HCT116 (cell line): ENCODE measurements at regions not wholly inside any gene's neighbourhood (a gene's known extent, or its start where the extent isn't known, plus 50 kb on each side); places are given as distances from the start of the nearest gene placed in this dataset.

Experiments
- ATAC-seq: fragments of 200-7000 bp; cut with Tn5 transposase; 2 replicates; pipeline ENCODE4 v1.9.1; 2020; ENCODE audit warnings: mild to moderate bottlenecking, moderate library complexity
- BruUV-seq: library from RNA; stranded (reverse); fragments of 400-500 nt; replicated peaks from 2 replicates; lab custom pipeline; 2021; lab: Mats Ljungman, UMichigan
- CTCF ChIA-PET: fragments of 300-600 bp; sonication (Branson Sonifier 250); formaldehyde crosslinking; loops from one replicate; lab custom pipeline; 2021; ENCODE audit warnings: antibody characterized with exemption; lab: Charles Lee
- POLR2A ChIA-PET: fragments of 300-600, 350-600 bp; sonication (Branson Sonifier 250); formaldehyde crosslinking; loops from one replicate; lab custom pipeline; 2021; ENCODE audit warnings: antibody characterized with exemption; lab: Charles Lee
- RAD21 ChIA-PET, 2 experiments: fragments of 300-600 bp; sonication (Branson Sonifier 250); formaldehyde crosslinking; loops; one replicate each; lab custom pipeline; 2023; ENCODE audit warnings: low total read pairs in 2 of 2; ENCODE audit not compliant: uncharacterized antibody in 2 of 2, unreplicated experiment in 2 of 2, low non-redundant PET in 1 of 2; lab: Charles Lee
- DNase-seq: peaks from one replicate; pipeline ENCODE4 v3.0.0-alpha.2; 2010; ENCODE audit warnings: low read depth, low spot score
- H2AFZ ChIP-seq: fragments of 200-600 bp; shearing (Covaris generic), sonication (generic); 2 replicates; pipeline ENCODE4 v1.6.1; 2017; ENCODE audit warnings: low read depth, mixed run types, mixed read lengths, antibody characterized with exemption, low read length; ENCODE audit not compliant: poor library complexity, severe bottlenecking
- H3K27ac ChIP-seq: 2 replicates; pipeline ENCODE4 v1.5.1; 2012; ENCODE audit warnings: low read depth, low read length
- H3K27me3 ChIP-seq: fragments of 200-600 bp; sonication (generic); 2 replicates; pipeline ENCODE4 v1.6.1; 2016; ENCODE audit warnings: mixed run types, low read length, mixed read lengths; ENCODE audit not compliant: insufficient read depth
- H3K36me3 ChIP-seq, 2 experiments: fragments of 200-500 bp in 1 of 2; fragments of 200-600 bp in 1 of 2; sonication (Bioruptor generic) in 1 of 2; sonication (generic) in 1 of 2; 2 replicates each; pipeline versions ENCODE4 v1.5.1 to v1.6.1; 2014 to 2016; ENCODE audit warnings: low read length in 2 of 2, inconsistent platforms in 1 of 2, mixed read lengths in 1 of 2, mixed run types in 1 of 2; ENCODE audit not compliant: insufficient read depth in 2 of 2, control insufficient read depth in 1 of 2
- H3K4me1 ChIP-seq, 2 experiments: fragments of 200-600 bp in 1 of 2; sonication (generic) in 1 of 2; 2 replicates each; pipeline versions ENCODE4 v1.5.1 to v1.6.1; 2012 to 2017; ENCODE audit warnings: low read length in 2 of 2, inconsistent platforms in 1 of 2, mild to moderate bottlenecking in 1 of 2, mixed read lengths in 1 of 2, mixed run types in 1 of 2, moderate library complexity in 1 of 2; ENCODE audit not compliant: insufficient read depth in 2 of 2, control insufficient read depth in 1 of 2
- H3K4me2 ChIP-seq: fragments of 200-600 bp; sonication (generic); 2 replicates; pipeline ENCODE4 v1.6.1; 2017; ENCODE audit warnings: mixed run types, low read length, mixed read lengths
- H3K4me3 ChIP-seq, 2 experiments: fragments of 200-600 bp in 1 of 2; sonication (generic) in 1 of 2; replicated peaks in 1 of 2; 2 replicates each; pipeline ENCODE4 v1.5.1; 2011 to 2016; ENCODE audit warnings: low read length in 2 of 2, control low read depth in 1 of 2, low read depth in 1 of 2, mild to moderate bottlenecking in 1 of 2, mixed read lengths in 1 of 2, mixed run types in 1 of 2
- H3K79me2 ChIP-seq: fragments of 200-600 bp; sonication (generic); 2 replicates; pipeline ENCODE4 v1.6.1; 2017; ENCODE audit warnings: mild to moderate bottlenecking, mixed run types, low read length, moderate library complexity, mixed read lengths; ENCODE audit not compliant: insufficient read depth
- H3K9ac ChIP-seq: fragments of 200-600 bp; sonication (generic); 2 replicates; pipeline ENCODE4 v1.6.1; 2016; ENCODE audit warnings: low read length, mixed read lengths
- H3K9me2 ChIP-seq: fragments of 200-600 bp; sonication (generic), shearing (Covaris generic); 2 replicates; pipeline ENCODE4 v1.6.1; 2017; ENCODE audit warnings: mixed run types, mild to moderate bottlenecking, moderate library complexity; ENCODE audit not compliant: insufficient read depth
- H3K9me3 ChIP-seq, 2 experiments: fragments of 200-500 bp in 1 of 2; fragments of 200-600 bp in 1 of 2; sonication (Bioruptor generic) in 1 of 2; sonication (generic) in 1 of 2; 2 replicates each; pipeline ENCODE4 v1.6.1; 2014 to 2017; ENCODE audit warnings: low read length in 2 of 2, mixed read lengths in 2 of 2, inconsistent platforms in 1 of 2, low read depth in 1 of 2, mild to moderate bottlenecking in 1 of 2, mixed run types in 1 of 2, moderate library complexity in 1 of 2; ENCODE audit not compliant: control insufficient read depth in 1 of 2, insufficient read depth in 1 of 2
- H4K20me1 ChIP-seq: fragments of 200-600 bp; sonication (generic), shearing (Covaris generic); 2 replicates; pipeline ENCODE4 v1.6.1; 2017; ENCODE audit warnings: mixed run types, mild to moderate bottlenecking, moderate library complexity; ENCODE audit not compliant: insufficient read depth
- ATF3 ChIP-seq: IDR thresholded peaks from 2 replicates; pipeline ENCODE4 v1.6.1; 2012
- CBX3 ChIP-seq: IDR thresholded peaks from 2 replicates; pipeline ENCODE4 v1.6.1; 2012; ENCODE audit warnings: low read depth
- EGR1 ChIP-seq: IDR thresholded peaks from 2 replicates; pipeline ENCODE4 v1.6.1; 2012; ENCODE audit warnings: low read depth
- ELF1 ChIP-seq: IDR thresholded peaks from 2 replicates; pipeline ENCODE4 v1.6.1; 2012; ENCODE audit warnings: low read depth, borderline replicate concordance
- EZH2phosphoT487 ChIP-seq: fragments of 200-600 bp; IDR thresholded peaks from 2 replicates; pipeline ENCODE4 v1.6.1; 2018; ENCODE audit warnings: antibody characterized with exemption, borderline replicate concordance
- FOSL1 ChIP-seq: IDR thresholded peaks from 2 replicates; pipeline ENCODE4 v1.6.1; 2012; ENCODE audit warnings: low read depth
- JUND ChIP-seq: IDR thresholded peaks from 2 replicates; pipeline ENCODE4 v1.6.1; 2012
- MAX ChIP-seq: IDR thresholded peaks from 2 replicates; pipeline ENCODE4 v1.6.1; 2012
- POLR2AphosphoS5 ChIP-seq: IDR thresholded peaks from 2 replicates; pipeline ENCODE4 v1.6.1; 2011; ENCODE audit warnings: mild to moderate bottlenecking, low read depth, low read length, moderate library complexity
- RAD21 ChIP-seq: IDR thresholded peaks from 2 replicates; pipeline ENCODE4 v1.6.1; 2012; ENCODE audit warnings: low read depth, mild to moderate bottlenecking
- SIN3A ChIP-seq: IDR thresholded peaks from 2 replicates; pipeline ENCODE4 v1.6.1; 2012; ENCODE audit warnings: low read depth
- SP1 ChIP-seq: IDR thresholded peaks from 2 replicates; pipeline ENCODE4 v1.6.1; 2012; ENCODE audit warnings: low read depth
- SRF ChIP-seq: IDR thresholded peaks from 2 replicates; pipeline ENCODE4 v1.6.1; 2012; ENCODE audit warnings: low read depth
- YY1 ChIP-seq: IDR thresholded peaks from 2 replicates; pipeline ENCODE4 v1.6.1; 2011; ENCODE audit warnings: low read length, low read depth, moderate library complexity, mild to moderate bottlenecking; ENCODE audit not compliant: insufficient replicate concordance; ENCODE audit errors: extremely low read depth
- ZFX ChIP-seq: fragments of 450-650 bp; IDR thresholded peaks from 2 replicates; pipeline ENCODE4 v1.6.1; 2017
- intact Hi-C: fragments of 100-400 bp; cut with micrococcal nuclease; formaldehyde crosslinking; loops from 2 replicates; pipeline ENCODE4 v1.10.0; 2022
- TF ChIP-seq, protein P1 (sequence below): IDR thresholded peaks from 2 replicates; pipeline ENCODE4 v1.6.1; 2011; ENCODE audit warnings: mild to moderate bottlenecking, low read length, moderate library complexity; ENCODE audit not compliant: insufficient replicate concordance; ENCODE audit errors: extremely low read depth

GRCh38 chr2:84273406-84273805 is 185.7 kb downstream of the SUCLG1 start:
- intact Hi-C loops, result no loop called here
- CTCF ChIA-PET, result no interaction called here
- Histone ChIP-seq H3K9ac (no peak overlapping the region), H3K27me3 (no peaks in the 10 kb centered on the region), H3K27ac (no peak overlapping the region), H3K79me2 (no peaks in the 10 kb centered on the region), H3K36me3 (no peaks in the 10 kb centered on the region), H3K9me3 (no peaks in the 10 kb centered on the region), H2AFZ (no peak overlapping the region), H3K9me2 (no peaks in the 10 kb centered on the region), H4K20me1 (no peaks in the 10 kb centered on the region), H3K4me3 (no peak overlapping the region), H3K4me2 (no peak overlapping the region), H3K4me1 (no peaks in the 10 kb centered on the region)
- no peak for ATAC-seq
- BruUV-seq, result no TSS peak
- no peak for TF ChIP-seq RAD21
- no peak for TF ChIP-seq ZFX
- no peak for TF ChIP-seq ATF3
- no peak for TF ChIP-seq JUND
- TF ChIP-seq, protein P1, sequence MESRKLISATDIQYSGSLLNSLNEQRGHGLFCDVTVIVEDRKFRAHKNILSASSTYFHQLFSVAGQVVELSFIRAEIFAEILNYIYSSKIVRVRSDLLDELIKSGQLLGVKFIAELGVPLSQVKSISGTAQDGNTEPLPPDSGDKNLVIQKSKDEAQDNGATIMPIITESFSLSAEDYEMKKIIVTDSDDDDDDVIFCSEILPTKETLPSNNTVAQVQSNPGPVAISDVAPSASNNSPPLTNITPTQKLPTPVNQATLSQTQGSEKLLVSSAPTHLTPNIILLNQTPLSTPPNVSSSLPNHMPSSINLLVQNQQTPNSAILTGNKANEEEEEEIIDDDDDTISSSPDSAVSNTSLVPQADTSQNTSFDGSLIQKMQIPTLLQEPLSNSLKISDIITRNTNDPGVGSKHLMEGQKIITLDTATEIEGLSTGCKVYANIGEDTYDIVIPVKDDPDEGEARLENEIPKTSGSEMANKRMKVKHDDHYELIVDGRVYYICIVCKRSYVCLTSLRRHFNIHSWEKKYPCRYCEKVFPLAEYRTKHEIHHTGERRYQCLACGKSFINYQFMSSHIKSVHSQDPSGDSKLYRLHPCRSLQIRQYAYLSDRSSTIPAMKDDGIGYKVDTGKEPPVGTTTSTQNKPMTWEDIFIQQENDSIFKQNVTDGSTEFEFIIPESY, result no peak
- no peak for TF ChIP-seq SRF
- TF ChIP-seq MAX, result no peak
- no peak for TF ChIP-seq POLR2AphosphoS5
- RAD21 ChIA-PET, result no interaction called here
- no peak for DNase-seq
- POLR2A ChIA-PET, result no interaction called here

- no peaks in the 10 kb centered on the region for H3K36me3 ChIP-seq
- CTCF ChIA-PET, result interaction anchor here (1.7 kb wide), 1 partner anchor 249 kb away, joined by 4 read pairs; no protein-coding TSS in a partner anchor
- no peaks in the 10 kb centered on the region for H3K79me2 ChIP-seq
- no peak overlapping the region for H3K4me3 ChIP-seq
- no TSS peak for BruUV-seq
- H3K4me1 ChIP-seq, result no peaks in the 10 kb centered on the region
- no peak overlapping the region for H3K27ac ChIP-seq
- DNase-seq (no peak), ATAC-seq (no peak)
- intact Hi-C loops, result no loop called here
- H4K20me1 ChIP-seq, result no peaks in the 10 kb centered on the region
- H3K4me2 ChIP-seq, result no peak overlapping the region
- no peak overlapping the region for H2AFZ ChIP-seq
- H3K9me3 ChIP-seq, result no peaks in the 10 kb centered on the region
- no peak overlapping the region for H3K9ac ChIP-seq
- no peaks in the 10 kb centered on the region for H3K9me2 ChIP-seq
- no peaks in the 10 kb centered on the region for H3K27me3 ChIP-seq
- RAD21 ChIA-PET, result no interaction called here
- POLR2A ChIA-PET, result no interaction called here
- TF ChIP-seq SRF, result no peak
- no peak for TF ChIP-seq FOSL1
- no peak for TF ChIP-seq ELF1
- no peak for TF ChIP-seq SIN3A
- TF ChIP-seq JUND, result no peak
- TF ChIP-seq EZH2phosphoT487, result no peak
- no peak for TF ChIP-seq YY1
- no peak for TF ChIP-seq MAX
- no peak for TF ChIP-seq EGR1
- no peak for TF ChIP-seq RAD21
- TF ChIP-seq POLR2AphosphoS5, result no peak
- TF ChIP-seq CBX3, result no peak
- TF ChIP-seq SP1, result no peak
- TF ChIP-seq ZFX, result no peak
- TF ChIP-seq ATF3, result no peak
These were observed 187.1 kb downstream of the SUCLG1 start for GRCh38 chr2:84271977-84272376.
